ENCODE measurements at regions not wholly inside any gene's neighbourhood (a gene's known extent, or its start where the extent isn't known, plus 50 kb on each side); places are given as distances from the start of the nearest gene placed in this dataset.

GRCh38 chr1:229759586-229759985 is 133.5 kb downstream of the URB2 start:
- no peak for TF ChIP-seq CTCF (conservative IDR thresholded peaks at IDR 0.05)
- no peak for TF ChIP-seq ZFX (IDR thresholded peaks at IDR 0.05)
